ENCODE measurements at regions not wholly inside any gene's neighbourhood (a gene's known extent, or its start where the extent isn't known, plus 50 kb on each side); places are given as distances from the start of the nearest gene placed in this dataset.

- H3K4me3 ChIP-seq (ENCODE audit: low read depth in 2 of 2, low read length in 1 of 2) = no peak overlapping the region
- H2AFZ ChIP-seq (ENCODE audit: low read depth) = no peak overlapping the region
- H3K4me1 ChIP-seq (ENCODE audit: control insufficient read depth in 1 of 2, insufficient read depth in 2 of 2, low read depth in 1 of 2, low read length in 1 of 2) = no peaks in the 10 kb centered on the region
- ChIA-PET CTCF (interaction anchor here (0.6 to 6.9 kb wide), 56 partner anchors 8 to 791 kb away, joined by 3 to 69 read pairs (median 5); partner anchors contain the start of gene PLCL1), POLR2A (no interaction called here)
- no peak overlapping the region for H3K9ac ChIP-seq
- H3K4me2 ChIP-seq = no peak overlapping the region
- no peak overlapping the region for H3K27ac ChIP-seq (ENCODE audit: low read depth in 2 of 2, low read length in 1 of 2)
- H3K36me3 ChIP-seq (replicated peaks in 1 of 2; ENCODE audit: control insufficient read depth in 1 of 2, insufficient read depth in 2 of 2, low read length in 1 of 2) = no peaks in the 10 kb centered on the region
- DNase-seq = no peak
- 49% methylated on average over 2 of the region's 2 CpGs for WGBS (ENCODE audit: low lambda C conversion rate)
- no peaks in the 10 kb centered on the region; the same call in 1 of the 2 replicates for H3K27me3 ChIP-seq (ENCODE audit: insufficient read depth)
- H4K20me1 ChIP-seq (ENCODE audit: insufficient read depth) = no peaks in the 10 kb centered on the region
- H3K9me2 ChIP-seq = no peaks in the 10 kb centered on the region
- no peaks in the 10 kb centered on the region for H3K9me3 ChIP-seq
- H3K79me2 ChIP-seq (ENCODE audit: insufficient read depth) = no peaks in the 10 kb centered on the region
- no peak for TF ChIP-seq ELF1 (IDR thresholded peaks at IDR 0.05)
- TF ChIP-seq GATA2 (CRISPR knock-in tag; IDR thresholded peaks at IDR 0.05) = no peak
- TF ChIP-seq, protein P1, sequence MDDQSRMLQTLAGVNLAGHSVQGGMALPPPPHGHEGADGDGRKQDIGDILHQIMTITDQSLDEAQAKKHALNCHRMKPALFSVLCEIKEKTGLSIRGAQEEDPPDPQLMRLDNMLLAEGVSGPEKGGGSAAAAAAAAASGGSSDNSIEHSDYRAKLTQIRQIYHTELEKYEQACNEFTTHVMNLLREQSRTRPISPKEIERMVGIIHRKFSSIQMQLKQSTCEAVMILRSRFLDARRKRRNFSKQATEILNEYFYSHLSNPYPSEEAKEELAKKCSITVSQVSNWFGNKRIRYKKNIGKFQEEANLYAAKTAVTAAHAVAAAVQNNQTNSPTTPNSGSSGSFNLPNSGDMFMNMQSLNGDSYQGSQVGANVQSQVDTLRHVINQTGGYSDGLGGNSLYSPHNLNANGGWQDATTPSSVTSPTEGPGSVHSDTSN (IDR thresholded peaks at IDR 0.05) = no peak
- no peak for TF ChIP-seq TAF1 (IDR thresholded peaks at IDR 0.05; ENCODE audit: borderline replicate concordance, low read depth, low read length)
- TF ChIP-seq, protein P2, sequence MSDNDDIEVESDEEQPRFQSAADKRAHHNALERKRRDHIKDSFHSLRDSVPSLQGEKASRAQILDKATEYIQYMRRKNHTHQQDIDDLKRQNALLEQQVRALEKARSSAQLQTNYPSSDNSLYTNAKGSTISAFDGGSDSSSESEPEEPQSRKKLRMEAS (IDR thresholded peaks at IDR 0.05; ENCODE audit: low read depth) = no peak
- no peak for TF ChIP-seq USF2 (IDR thresholded peaks at IDR 0.05; ENCODE audit: borderline replicate concordance, low read depth, low read length)
- TF ChIP-seq JUND (IDR thresholded peaks at IDR 0.05) = no peak
- no peak for TF ChIP-seq SIN3A (IDR thresholded peaks at IDR 0.05; ENCODE audit: borderline replicate concordance, low read depth, low read length)
- TF ChIP-seq, protein P3, sequence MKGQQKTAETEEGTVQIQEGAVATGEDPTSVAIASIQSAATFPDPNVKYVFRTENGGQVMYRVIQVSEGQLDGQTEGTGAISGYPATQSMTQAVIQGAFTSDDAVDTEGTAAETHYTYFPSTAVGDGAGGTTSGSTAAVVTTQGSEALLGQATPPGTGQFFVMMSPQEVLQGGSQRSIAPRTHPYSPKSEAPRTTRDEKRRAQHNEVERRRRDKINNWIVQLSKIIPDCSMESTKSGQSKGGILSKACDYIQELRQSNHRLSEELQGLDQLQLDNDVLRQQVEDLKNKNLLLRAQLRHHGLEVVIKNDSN (IDR thresholded peaks at IDR 0.05; ENCODE audit: borderline replicate concordance, low read depth) = no peak
- no peak for TF ChIP-seq IRF3 (IDR thresholded peaks at IDR 0.05; ENCODE audit: low read depth, low read length)
- no peak for TF ChIP-seq MXI1 (IDR thresholded peaks at IDR 0.05; ENCODE audit: low read depth, low read length)
- no peak for TF ChIP-seq TEAD4 (IDR thresholded peaks at IDR 0.05; ENCODE audit: borderline replicate concordance, insufficient read depth)
- no peak for TF ChIP-seq MEF2A (IDR thresholded peaks at IDR 0.05; ENCODE audit: borderline replicate concordance, low read depth)
- H3F3A ChIP-seq (replicated peaks; ENCODE audit: insufficient read depth) = no peaks in the 10 kb centered on the region
These were observed 493.0 kb downstream of the PLCL1 start for GRCh38 chr2:198297350-198297749.
